Activated CD4-positive, alpha-beta T cell treated with anti-CD3 and anti-CD28 coated beads, Interleukin-2, Interleukin-4, amounts not matched to agents 100 ng/mL and 50 ng/mL, durations not matched to agents 16 hours and 8 hours (primary cell): ENCODE measurements at regions not wholly inside any gene's neighbourhood (a gene's known extent, or its start where the extent isn't known, plus 50 kb on each side); places are given as distances from the start of the nearest gene placed in this dataset.
"Not testable (repeated sequence)": the region's sequence is repeated elsewhere in the genome, so short reads cannot be mapped to it uniquely, and the experiment has no call there.

Experiments
- DNase-seq: peaks from one replicate; pipeline ENCODE4 v3.0.0-alpha.2; 2020; ENCODE audit warnings: low spot score

GRCh38 chr1:199044191-199044590 lies 405.4 kb downstream of the PTPRC start:
- no peak for DNase-seq

GRCh38 chr1:199046618-199047017 lies 407.8 kb downstream of the PTPRC start:
- DNase-seq, result no peak

- DNase-seq, result no peak
These were observed 415.9 kb downstream of the PTPRC start for GRCh38 chr1:199054694-199055093.

- DNase-seq, result no peak
These were observed 418.5 kb downstream of the PTPRC start for GRCh38 chr1:199057322-199057721.

- DNase-seq, result no peak
These were observed 419.4 kb downstream of the PTPRC start for GRCh38 chr1:199058281-199058680.

- DNase-seq, result no peak
These were observed 426.1 kb downstream of the PTPRC start for GRCh38 chr1:199064971-199065370.

GRCh38 chr1:199067483-199067882 lies 428.6 kb downstream of the PTPRC start:
- peak; percentile 24 for DNase-seq

- DNase-seq, result no peak
These were observed 432.2 kb downstream of the PTPRC start for GRCh38 chr1:199071080-199071479.

GRCh38 chr1:199073166-199073565 lies 434.3 kb downstream of the PTPRC start:
- no peak for DNase-seq

GRCh38 chr1:199075792-199076191 lies 437.0 kb downstream of the PTPRC start:
- DNase-seq, result no peak

- DNase-seq, result no peak
These were observed 441.2 kb downstream of the PTPRC start for GRCh38 chr1:199079994-199080393.

GRCh38 chr1:199081739-199082138 lies 442.9 kb downstream of the PTPRC start:
- DNase-seq, result peak; percentile 11

GRCh38 chr1:199082778-199083389 lies 444.0 kb downstream of the PTPRC start:
- DNase-seq, result no peak

- no peak for DNase-seq
These were observed 444.8 kb downstream of the PTPRC start for GRCh38 chr1:199083680-199084079.

- DNase-seq, result no peak
These were observed 445.5 kb downstream of the PTPRC start for GRCh38 chr1:199084293-199084692.

- no peak for DNase-seq
These were observed 447.1 kb downstream of the PTPRC start for GRCh38 chr1:199085903-199086302.

- DNase-seq, result no peak
These were observed 448.3 kb downstream of the PTPRC start for GRCh38 chr1:199087144-199087543.

- DNase-seq, result peak; percentile 64
These were observed 450.7 kb downstream of the PTPRC start for GRCh38 chr1:199089393-199090122.

- not testable (repeated sequence) for DNase-seq
These were observed 456.8 kb downstream of the PTPRC start for GRCh38 chr1:199095628-199096027.

GRCh38 chr1:199096591-199096990 lies 457.8 kb downstream of the PTPRC start:
- DNase-seq, result no peak

- no peak for DNase-seq
These were observed 459.6 kb downstream of the PTPRC start for GRCh38 chr1:199098468-199098867.

GRCh38 chr1:199101139-199101538 lies 462.3 kb downstream of the PTPRC start:
- no peak for DNase-seq

GRCh38 chr1:199101635-199102034 lies 462.8 kb downstream of the PTPRC start:
- no peak for DNase-seq

GRCh38 chr1:199102239-199102638 lies 463.4 kb downstream of the PTPRC start:
- DNase-seq, result peak; percentile 3
